NCI-H146 treated with DMSO at 0.1 percent for 48 hours (cell line): ENCODE measurements at regions not wholly inside any gene's neighbourhood (a gene's known extent, or its start where the extent isn't known, plus 50 kb on each side); places are given as distances from the start of the nearest gene placed in this dataset.

Experiments used
- DNase-seq: peaks from one replicate; lab custom pipeline; 2025; ENCODE audit not compliant: unreplicated experiment; lab: John Stamatoyannopoulos, UW

DNA sequence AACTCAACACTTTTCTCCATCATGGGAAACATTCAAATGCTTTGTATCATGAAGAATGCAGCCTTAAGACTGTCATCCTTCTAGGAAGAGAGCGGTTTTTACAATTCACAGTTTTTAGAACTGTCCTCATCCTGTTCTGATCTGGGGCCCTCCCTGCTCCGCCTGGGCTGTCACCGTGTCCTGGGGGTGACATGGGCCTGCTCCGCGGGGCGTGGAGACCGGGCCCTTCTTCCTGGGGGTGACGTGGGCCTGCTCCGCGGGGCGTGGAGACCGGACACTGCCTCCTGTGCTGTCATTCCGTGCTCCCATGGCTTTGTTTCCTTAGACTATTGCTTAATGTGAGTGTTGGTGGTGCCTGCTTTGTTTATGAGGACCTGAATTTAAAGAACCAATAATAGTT, 122.8 kb downstream of the TMEM18 start:
- no peak for DNase-seq

DNA sequence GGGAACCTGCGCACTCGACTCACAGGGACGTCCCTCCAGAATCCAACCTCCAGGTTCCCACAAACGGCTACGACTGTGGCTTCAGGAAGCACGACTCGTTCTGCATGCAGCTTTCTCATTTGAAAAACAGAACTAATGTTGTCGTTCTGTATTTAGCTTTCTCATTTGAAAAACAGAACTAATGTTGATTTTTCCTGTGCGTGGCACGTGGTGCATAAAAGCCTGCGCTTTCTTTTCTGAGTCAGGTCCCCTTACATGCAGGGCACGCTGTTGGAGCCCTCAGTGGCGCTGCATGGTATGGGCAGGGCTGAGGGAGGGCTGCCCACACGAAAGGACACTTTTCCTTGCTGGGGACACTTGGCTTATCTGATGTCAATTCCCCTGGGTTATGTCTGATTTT, 124.3 kb downstream of the TMEM18 start:
- no peak for DNase-seq

DNA sequence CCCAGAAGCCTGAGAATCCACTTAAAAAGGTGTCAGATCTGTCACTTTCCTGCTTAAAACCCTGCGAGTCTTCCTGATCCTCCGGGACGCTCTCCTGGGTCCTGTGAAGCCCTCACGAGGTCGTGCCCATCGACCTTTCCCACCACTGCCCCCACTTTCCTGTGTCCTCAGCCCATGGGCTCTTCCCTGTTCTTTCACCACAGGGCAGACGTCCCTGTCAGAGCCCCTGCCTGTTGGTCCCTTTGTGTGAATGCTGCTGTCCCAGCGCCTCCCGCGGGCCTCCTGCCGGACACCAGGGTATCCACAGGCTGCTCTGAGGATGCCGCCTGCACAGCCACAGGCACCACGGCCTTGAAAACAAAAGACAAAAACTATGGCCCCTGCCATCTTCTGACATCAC, 125.6 kb downstream of the TMEM18 start:
- no peak for DNase-seq

DNA sequence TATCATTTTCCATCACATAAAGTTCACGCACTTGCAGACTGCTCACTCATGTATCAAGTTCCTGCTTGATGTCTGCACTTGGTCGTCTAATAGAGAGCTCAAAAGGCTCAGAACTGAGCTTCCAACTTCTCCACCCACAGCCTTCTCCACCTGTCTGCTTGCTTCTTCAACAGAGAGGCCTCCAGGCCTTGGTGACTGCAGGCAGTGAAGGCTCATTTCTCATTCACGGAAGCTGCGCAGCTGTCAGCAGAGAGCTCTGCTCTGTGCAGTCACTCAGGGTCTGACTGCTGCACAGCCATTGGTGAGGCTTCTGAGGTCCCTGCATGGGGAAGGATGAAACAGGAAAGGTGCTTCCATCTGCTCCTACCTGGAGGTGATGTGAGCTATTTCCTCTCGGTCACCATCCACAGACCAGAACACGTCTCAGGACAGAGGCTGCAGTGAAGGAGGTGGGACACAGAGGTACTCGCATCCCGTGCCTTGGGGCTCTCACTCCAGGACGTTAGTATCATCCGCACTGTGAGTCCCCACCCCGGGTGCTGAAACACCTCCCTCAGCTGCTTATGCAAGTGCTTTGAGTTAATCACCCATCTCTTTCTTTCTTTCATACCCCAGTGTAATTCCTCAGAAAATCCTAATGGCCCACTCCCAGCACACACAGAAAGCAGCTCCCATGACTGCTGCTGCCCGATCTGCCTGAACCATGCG, 126.2 kb downstream of the TMEM18 start:
- DNase-seq = no peak

DNA sequence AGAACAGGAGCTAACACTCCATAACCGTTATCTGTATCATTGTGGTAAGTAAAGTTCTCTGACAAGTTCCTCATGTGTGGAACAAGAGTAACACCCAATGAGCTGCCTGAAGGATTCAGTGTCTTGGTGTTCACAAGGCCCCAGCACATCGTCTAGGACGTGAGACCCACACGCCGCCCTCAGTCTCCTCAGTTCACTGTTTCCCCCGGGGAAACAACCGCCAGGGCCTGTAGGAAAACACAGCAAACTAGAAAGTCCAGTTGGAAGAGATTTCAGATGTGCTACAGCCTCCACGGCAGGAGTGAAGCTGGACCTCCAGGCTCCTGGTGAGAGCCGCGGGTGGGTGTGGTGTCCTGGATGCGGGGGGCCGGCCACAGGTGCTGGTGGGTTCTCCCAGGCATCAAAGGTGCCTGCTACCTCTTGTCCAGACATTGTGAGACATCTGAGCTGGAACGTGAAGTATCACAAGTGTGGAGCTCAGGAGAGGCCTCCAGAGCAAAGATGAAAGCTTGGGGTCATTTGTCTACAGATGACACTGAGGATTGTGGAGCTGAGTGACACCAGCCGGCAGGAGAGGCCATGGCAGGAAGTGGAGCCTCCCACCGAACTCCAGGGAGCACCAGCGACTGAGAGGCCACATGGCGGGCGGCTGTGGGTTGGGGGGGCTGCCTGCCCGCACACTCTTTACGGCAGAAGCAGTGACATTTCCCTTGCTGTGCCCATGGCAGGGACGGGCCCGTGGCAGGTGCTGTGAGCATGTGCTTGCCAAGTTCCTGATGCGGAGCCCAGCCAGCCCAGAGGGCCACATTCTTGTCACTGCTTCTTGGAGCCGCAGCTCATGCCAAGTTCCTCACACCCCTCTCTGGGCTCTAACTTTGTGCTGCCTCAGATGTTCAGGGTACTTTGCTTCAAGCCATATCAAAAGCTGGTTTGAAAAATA, 131.2 kb downstream of the TMEM18 start:
- no peak for DNase-seq

DNA sequence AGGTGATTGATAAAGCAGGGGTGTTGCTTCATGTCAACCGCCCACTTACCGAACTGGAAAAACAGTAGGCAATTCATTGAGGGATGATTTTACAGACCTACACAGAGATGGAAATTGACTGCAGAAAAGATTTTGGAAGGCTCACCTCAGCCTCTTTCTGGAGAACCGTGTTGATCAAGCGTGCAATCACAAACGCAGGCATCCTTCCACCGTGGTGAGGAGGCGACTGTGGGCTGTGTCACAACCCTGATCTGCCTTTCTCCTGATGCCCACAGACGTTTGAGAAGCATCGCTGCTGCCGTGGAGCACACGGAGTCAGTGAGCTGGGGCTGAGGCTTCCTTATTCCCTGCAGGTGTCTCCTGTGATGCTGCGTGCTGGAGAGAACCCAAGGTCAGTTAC, 132.0 kb downstream of the TMEM18 start:
- DNase-seq = no peak

DNA sequence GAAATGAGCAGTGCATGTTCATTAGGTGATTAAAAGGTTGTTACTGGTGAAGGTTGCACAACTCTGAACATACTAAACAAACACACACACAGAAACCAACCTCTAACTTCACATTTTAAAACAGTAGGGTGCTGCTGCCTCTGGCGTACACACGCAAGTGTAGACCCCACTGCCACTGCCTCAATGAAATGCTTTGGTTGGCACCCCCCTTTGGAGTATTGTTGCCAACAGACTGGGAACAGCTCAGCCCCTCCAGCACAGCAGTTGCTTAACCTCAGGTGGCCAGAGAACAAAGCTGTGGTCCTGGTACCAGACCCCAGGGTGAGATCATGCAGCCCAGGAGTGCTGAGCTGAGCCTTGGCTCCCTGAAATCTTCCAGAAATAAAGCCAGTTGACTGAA, 138.6 kb downstream of the TMEM18 start:
- DNase-seq = no peak

DNA sequence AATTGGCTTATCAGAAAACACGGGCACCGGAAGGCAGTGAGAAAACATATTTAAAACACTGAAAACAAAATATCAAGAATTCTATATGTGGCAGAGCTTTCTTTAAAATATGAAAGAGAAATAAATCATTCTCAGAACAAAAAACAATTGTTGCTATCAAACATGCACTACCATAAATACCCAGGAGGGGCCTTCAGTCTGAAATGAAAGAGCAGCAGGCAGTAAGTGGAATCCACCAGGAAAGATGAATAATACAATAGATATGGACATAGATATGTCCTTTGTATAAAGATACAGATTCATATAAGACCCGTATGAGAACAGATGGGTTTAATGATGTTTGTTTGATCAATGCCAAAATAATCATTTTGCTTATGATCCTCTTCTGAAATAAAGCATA, 142.0 kb downstream of the TMEM18 start:
- no peak for DNase-seq

DNA sequence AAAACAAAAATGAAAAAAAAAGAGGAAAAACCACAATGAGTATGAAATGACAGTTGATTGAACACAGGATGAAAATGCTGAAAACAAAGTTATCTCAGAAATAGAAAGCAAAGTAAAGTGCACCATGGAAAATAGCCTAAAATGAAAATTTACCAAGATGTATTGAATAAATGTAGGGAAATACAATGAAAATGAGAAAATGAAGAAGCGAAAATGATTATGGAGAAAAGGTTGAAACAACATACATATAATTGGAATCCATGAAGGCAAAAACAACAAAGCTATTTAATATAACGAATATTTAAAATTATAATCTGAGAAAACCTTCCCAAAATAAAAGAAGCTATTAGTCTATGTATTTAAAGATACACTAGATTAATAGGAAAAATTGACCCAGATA, 147.4 kb downstream of the TMEM18 start:
- no peak for DNase-seq

DNA sequence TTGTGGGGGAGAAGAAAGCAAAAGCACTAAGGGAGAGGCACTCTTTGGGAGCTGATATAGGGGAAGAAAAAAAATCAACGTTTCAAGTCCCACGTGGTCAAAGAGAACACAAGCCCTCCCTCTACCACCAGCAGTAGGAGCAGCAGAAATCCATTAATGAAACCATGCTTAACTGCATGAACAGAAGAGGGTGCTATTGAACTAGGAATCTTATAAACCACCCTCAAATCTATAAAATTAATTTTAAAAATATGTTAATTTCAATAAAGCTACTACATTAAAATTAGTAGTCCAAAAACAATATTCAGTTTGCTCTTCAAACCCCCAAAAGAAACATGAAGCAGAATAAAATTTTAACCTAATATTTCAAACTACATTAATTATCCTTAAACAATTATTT, 147.8 kb downstream of the TMEM18 start:
- peak; percentile 34 for DNase-seq

DNA sequence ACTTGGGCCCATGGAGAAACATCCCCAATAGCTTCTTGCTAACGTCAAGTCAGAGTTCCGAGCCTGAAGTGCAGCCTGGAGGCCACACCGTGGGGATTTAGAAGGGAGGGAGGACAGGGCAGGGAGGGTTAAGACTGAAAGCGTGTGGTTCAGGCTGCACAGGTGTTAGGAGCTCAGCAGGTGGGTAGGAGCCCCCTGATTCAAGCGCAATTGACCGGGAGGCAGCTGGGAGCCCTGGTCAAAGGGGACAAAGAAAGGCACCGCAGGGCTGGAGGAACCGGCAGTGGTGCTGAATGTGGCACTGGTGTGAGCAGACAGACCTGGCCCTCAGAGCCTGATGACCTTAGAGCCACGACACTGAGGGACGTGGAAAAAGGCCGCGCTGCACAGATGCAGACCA, 149.6 kb downstream of the TMEM18 start:
- peak; percentile 21 for DNase-seq

DNA sequence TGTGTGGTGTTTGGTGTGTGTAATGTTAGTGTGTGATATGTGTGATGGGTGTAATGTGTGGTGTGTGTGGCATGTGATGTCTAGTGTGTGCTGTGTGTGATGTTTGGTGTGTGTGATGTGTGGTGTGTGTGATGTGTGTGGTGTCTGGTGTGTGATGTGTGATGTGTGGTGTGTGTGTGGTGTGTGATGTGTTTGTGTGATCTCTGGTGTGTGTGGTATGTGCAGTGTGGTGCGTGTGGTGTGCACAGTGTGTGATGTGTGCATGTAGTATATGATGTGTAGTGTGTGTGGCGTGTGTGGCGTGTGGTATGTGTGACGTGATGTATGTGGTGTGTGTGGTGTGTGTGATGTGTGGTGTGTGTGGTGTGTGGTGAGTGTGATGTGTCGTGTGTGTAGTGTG, 150.3 kb downstream of the TMEM18 start:
- DNase-seq = no peak

DNA sequence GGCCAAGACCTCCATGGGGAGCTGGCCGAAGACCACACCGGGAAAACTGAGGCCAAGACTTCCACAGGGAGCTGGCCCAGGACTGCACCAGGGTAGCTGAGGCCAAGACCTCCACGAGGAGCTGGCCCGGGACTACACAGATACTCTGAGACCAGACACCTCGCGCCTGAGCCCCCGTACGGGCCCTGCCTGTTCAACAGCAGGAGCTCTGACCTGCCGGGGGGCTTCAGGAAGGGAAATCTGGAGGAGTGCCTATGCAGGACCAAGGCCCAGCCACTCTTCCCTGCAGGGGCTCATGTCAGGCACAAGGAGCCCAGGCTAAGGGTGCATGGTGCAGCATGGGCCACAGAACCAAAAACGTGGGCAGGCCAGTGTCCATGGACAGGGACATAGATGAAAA, 151.6 kb downstream of the TMEM18 start:
- no peak for DNase-seq

DNA sequence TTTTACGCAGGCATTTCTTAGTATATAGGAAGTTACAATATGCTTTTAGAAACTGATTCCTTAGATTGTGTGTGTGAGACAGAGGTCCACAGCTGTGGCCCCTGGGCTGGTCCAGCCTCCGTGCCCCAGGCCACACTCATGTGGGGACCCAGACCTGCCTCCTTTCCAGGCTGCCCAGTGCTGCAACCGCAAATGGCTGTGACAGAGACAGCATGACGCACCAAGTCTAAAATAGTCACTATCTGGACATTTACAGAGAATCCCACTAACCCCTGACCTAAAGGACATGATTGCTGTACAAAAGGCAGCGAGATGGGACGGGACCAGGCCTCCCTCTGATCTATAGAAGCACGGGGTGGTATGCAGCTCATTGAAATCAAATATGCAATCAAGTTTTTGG, 152.2 kb downstream of the TMEM18 start:
- no peak for DNase-seq

DNA sequence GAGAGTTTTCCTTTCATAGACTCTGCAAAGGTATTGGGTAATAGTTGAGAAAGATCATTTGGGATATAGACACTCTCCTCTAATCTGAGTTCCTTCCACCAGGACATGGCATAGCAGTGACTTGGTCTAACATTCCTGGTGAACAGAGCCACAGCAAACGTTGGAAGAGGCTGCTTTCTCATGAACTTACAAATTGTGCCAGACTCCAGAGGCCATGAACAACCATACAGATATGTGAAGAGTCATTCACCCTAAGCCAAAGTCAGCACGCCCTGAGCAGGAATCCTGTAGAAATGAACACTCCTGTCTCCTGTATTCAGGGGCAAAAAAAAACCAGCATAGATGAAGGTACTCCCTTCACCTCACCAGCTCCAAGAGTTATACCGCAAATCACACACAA, 152.8 kb downstream of the TMEM18 start:
- no peak for DNase-seq

DNA sequence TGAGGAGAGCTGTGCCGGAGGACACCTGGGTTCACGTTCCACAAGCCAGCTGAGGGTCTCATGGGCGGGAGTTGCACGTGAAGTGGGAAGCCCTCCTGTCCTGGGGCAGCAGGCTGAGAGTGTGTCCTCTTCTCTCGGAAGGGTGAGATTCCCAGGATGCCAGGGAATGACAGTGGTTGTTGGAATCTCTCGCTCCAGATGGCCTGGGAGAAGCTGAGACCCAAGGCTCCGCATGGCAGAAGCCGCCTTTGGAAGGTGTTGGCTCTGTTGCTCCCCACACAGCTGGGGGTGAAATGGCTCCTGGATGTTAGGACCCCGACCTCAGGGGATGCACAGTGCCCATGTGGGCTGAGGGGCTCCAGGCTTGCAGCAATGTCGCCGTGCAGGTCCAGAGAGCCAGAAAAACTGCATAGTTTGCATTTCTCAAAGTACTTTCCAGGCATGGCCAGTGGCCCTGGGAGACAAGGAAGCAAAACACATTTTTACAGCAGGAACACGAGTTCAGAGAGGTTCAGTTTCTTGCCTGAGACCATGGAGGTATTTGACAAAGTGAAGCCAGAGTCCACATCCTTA, 153.4 kb downstream of the TMEM18 start:
- DNase-seq = no peak

DNA sequence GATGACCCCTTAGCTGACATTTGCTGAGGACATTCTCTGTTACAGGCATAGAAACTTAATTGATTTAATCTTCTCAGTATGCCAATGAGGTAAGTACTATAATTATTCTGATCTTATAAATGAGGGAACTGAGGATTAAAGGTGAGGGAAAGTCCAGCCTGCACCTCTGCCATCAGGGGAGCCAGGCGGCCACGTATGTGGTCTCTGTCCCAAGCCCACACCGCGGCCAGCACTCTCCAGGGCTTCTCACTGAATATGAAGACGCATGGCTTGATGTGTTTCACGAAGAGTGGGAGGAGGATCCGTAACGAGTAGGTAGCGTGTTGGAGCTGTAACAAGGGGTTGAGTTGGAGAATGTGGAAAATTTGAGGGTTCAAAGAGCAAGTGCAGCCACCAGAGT, 154.4 kb downstream of the TMEM18 start:
- DNase-seq = no peak

DNA sequence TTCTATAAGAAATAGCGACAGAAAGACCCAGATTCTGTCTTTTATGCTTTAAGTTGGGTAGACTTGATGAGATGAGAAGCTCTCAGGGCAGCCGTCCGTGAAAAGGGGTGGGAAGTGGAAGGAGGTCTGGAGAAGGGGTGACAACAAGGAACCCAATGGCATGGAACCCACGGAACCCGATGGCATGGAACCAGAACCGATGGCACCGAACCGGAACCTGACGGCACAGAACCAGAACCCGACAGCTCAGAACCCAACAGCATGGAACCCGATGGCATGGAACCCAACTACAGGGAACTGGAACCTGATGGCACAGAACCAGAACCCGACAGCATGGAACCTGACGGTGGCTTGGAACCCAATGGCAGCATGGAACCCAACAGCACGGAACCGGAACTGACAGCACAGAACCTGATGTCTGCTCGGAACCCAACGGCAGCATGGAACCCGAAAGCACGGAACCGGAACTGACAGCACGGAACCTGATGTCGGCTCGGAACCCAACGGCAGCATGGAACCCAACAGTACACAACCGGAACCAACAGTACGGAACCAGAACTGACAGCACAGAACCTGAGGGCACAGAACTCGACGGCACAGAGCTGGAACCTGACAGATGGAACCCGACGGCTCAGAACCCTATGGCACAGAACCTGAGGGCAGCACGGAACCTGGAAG, 155.2 kb downstream of the TMEM18 start:
- DNase-seq = no peak

DNA sequence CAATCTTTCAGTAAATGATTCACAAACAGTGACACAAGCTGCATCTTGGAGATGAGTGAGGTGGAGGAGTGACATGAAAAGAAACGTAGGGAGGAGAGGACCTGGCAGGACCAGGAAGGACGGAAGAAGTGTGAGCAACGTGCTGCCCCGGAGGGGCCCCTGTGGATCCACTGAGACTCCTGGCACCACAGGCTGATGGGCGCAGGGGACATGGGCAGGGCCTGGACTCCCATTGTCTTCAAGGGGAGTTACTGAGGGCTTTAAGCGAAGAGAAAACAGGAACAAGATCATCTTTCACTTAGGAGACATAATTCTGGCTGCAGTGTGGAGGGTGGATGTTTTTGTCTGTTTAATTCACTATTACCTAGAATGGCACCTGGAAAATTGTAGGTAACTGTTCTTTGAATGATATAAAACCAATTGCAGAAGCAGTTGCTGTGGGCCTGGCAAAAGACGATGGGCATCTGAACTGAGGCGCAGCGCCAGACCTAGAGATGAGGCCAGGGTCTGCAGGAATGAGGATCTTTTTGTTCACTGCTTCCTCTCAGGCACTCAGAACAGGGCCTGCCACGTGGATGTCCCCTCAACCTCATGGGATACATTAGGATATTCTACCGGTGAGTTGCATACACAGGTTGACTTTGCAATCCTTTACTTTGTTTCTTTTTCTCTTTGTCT, 156.4 kb downstream of the TMEM18 start:
- no peak for DNase-seq

DNA sequence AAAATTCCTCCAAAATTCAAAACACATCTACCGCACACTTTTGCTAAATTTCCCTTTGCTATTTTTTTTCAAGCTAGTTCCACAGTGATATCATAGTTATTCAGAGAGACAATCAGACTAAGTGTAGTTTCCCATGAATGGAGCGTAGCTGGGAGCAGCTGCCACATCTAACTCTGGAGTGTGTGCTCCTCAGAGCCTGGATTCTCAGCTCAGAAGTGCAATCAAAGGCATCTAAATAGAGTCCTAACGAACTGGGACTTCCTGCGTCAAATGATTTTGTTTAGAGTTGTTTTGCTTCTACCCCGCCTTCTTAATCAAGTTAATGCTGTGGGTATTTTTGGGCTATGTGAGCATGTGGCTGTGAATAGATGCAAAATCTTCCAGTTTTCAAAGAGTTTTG, 160.3 kb downstream of the TMEM18 start:
- DNase-seq = no peak

DNA sequence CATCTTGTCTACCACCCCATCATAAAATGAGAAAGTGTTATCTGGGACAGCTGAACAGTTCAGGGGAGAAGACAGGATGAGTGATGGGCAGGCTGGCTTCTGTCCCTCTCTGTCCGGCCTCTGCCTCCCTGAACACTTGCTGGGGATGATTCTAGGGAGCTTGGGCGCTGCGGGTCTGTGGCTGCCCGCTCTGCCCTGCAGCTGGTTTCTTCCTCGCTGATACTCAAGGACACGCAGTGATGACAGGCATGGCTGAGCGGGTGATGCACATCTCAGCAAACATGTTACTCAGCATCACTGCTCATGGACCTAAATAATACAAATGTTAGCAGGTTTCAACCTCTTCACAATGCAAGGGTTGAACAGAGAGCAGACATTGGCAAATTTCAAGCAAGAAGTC, 161.1 kb downstream of the TMEM18 start:
- no peak for DNase-seq
